Fibroblast of villous mesenchyme (primary cell): ENCODE measurements at regions not wholly inside any gene's neighbourhood (a gene's known extent, or its start where the extent isn't known, plus 50 kb on each side); places are given as distances from the start of the nearest gene placed in this dataset.
A peak's percentile ranks its signal among the peaks of the same experiment; 100 is the strongest.

Experiments
- DNase-seq: peaks from one replicate; pipeline ENCODE4 v3.0.0-alpha.2; 2010; ENCODE audit warnings: low read depth
- H3K4me3 ChIP-seq: 2 replicates; pipeline ENCODE4 v1.5.1; 2011; ENCODE audit warnings: low read depth, mild to moderate bottlenecking, low read length
- CTCF ChIP-seq: IDR thresholded peaks from 2 replicates; pipeline ENCODE4 v1.5.1; 2012; ENCODE audit warnings: low read depth, mild to moderate bottlenecking, low read length; ENCODE audit not compliant: insufficient read depth

DNA sequence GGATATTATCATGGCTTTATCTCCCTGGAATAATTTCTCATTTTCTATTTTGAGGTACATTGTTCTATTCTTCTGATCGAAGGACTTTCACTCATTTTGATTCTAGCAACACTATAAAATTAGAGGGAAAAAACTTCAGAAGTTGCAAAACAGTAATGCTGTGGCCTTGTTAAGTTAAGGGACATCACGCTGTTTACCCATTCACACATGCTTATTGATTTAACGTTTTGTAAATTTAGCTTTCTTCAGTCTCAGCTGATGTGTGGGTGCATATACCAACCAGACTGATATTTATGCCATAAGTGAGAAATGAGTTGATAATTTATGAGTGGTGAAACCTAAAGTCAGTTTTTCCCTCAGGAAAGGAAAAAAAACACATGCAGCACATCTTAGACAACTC, 63.5 kb upstream of the RELN start:
- TF ChIP-seq CTCF = no peak

GRCh38 chr7:104048055-104048454, 58.6 kb upstream of the RELN start:
- no peak overlapping the region for H3K4me3 ChIP-seq
- no peak for TF ChIP-seq CTCF
- no peak for DNase-seq

More for the DNA sequence above, 63.5 kb upstream of the RELN start:
- no peak for DNase-seq
- no peak overlapping the region for H3K4me3 ChIP-seq

GRCh38 chr7:104045183-104045582, 55.7 kb upstream of the RELN start:
- DNase-seq = no peak
- H3K4me3 ChIP-seq = no peak overlapping the region
- no peak for TF ChIP-seq CTCF

- no peak overlapping the region for H3K4me3 ChIP-seq
- TF ChIP-seq CTCF = no peak
- DNase-seq = peak; percentile 0
Observed at GRCh38 chr7:104040666-104041065, 51.2 kb upstream of the RELN start.

DNA sequence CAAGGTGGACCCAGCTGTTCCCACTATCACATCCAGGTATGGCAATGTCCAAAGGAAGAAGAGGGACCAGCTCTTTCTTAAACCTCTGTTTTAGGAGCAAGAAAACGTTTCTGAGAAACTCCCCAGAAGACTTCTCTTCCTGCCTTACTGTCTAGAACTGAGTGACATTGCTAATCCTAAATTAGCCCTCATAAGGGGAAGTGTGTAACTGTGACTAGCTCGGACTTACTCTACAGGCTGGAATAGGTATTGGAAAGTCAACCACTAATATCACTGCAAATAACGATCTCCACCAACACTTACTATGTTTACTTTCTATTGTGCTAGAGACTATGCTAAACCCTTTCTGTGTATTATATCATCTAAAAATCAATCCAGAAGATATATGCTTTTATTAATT, 49.9 kb upstream of the RELN start:
- no peak for DNase-seq
- H3K4me3 ChIP-seq = no peak overlapping the region
- TF ChIP-seq CTCF = no peak
